ENCODE measurements at regions not wholly inside any gene's neighbourhood (a gene's known extent, or its start where the extent isn't known, plus 50 kb on each side); places are given as distances from the start of the nearest gene placed in this dataset.

DNA sequence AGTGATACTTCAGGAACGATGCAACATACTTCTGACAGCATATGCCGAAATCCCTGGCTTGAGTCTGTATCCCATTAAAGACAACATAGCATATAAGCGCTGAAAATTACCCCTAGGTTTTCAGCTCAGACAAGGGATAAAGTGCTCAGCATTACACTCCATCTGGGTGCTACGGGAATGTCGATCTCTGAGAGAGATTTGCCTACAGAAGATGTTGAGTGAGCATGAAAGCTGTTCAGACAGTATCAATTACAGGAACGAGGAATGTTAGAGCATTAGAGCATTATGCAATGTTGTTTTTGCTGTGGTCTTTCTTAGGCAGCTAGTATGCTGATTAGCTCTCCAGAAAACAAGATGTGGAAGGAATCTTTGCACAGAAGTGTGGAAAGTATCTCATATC, 484.5 kb downstream of the LIG4 start:
- ChIA-PET CTCF (no interaction called here), POLR2A (no interaction called here)
- Histone ChIP-seq H3K27me3 (ENCODE audit: control insufficient read depth, insufficient read depth, low read length) (no peaks in the 10 kb centered on the region), H3K36me3 (ENCODE audit: control insufficient read depth, insufficient read depth, low read length) (no peaks in the 10 kb centered on the region), H3K4me3 (ENCODE audit: low read depth, low read length) (no peak overlapping the region)
- TF ChIP-seq, protein P1, sequence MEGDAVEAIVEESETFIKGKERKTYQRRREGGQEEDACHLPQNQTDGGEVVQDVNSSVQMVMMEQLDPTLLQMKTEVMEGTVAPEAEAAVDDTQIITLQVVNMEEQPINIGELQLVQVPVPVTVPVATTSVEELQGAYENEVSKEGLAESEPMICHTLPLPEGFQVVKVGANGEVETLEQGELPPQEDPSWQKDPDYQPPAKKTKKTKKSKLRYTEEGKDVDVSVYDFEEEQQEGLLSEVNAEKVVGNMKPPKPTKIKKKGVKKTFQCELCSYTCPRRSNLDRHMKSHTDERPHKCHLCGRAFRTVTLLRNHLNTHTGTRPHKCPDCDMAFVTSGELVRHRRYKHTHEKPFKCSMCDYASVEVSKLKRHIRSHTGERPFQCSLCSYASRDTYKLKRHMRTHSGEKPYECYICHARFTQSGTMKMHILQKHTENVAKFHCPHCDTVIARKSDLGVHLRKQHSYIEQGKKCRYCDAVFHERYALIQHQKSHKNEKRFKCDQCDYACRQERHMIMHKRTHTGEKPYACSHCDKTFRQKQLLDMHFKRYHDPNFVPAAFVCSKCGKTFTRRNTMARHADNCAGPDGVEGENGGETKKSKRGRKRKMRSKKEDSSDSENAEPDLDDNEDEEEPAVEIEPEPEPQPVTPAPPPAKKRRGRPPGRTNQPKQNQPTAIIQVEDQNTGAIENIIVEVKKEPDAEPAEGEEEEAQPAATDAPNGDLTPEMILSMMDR (IDR thresholded peaks at IDR 0.05; ENCODE audit: insufficient read depth, low read depth, low read length) = no peak
- DNase-seq (ENCODE audit: low read depth) = peak; percentile 6

- TF ChIP-seq, protein P1 (IDR thresholded peaks at IDR 0.05; ENCODE audit: insufficient read depth, low read depth, low read length) = no peak
- DNase-seq (ENCODE audit: low read depth) = no peak
- Histone ChIP-seq H3K4me3 (ENCODE audit: low read depth, low read length) (no peak overlapping the region), H3K36me3 (ENCODE audit: control insufficient read depth, insufficient read depth, low read length) (no peaks in the 10 kb centered on the region), H3K27me3 (ENCODE audit: control insufficient read depth, insufficient read depth, low read length) (no peaks in the 10 kb centered on the region)
- ChIA-PET POLR2A (no interaction called here), CTCF (no interaction called here)
Measured at GRCh38 chr13:107721125-107721869, 494.0 kb downstream of the LIG4 start.

DNA sequence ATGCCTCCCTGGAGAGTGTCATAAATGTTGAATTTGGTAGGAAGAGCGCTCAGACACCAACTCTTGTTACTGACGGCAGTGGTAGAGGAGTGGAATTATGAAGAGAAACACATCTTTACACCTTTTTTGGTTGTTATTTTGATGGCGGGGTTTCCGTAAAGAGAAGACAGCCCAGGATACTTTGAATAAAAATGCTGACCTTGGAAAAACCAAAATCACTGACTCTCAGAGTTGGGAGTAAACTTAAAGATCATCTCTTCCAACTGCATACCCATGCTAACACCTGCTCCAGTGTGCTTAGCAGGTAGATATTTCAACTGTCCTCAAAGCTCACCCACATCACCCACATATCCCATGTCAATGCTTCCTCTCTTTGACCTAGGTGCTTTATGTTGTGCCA, 498.6 kb downstream of the LIG4 start:
- ChIA-PET CTCF (no interaction called here), POLR2A (no interaction called here)
- DNase-seq (ENCODE audit: low read depth) = no peak
- Histone ChIP-seq H3K36me3 (ENCODE audit: control insufficient read depth, insufficient read depth, low read length) (no peaks in the 10 kb centered on the region), H3K27me3 (ENCODE audit: control insufficient read depth, insufficient read depth, low read length) (no peaks in the 10 kb centered on the region), H3K4me3 (ENCODE audit: low read depth, low read length) (no peak overlapping the region)
- TF ChIP-seq, protein P1 (IDR thresholded peaks at IDR 0.05; ENCODE audit: insufficient read depth, low read depth, low read length) = no peak

- ChIA-PET POLR2A (no interaction called here), CTCF (no interaction called here)
- DNase-seq (ENCODE audit: low read depth) = no peak
- TF ChIP-seq, protein P1 (IDR thresholded peaks at IDR 0.05; ENCODE audit: insufficient read depth, low read depth, low read length) = no peak
- Histone ChIP-seq H3K4me3 (ENCODE audit: low read depth, low read length) (no peak overlapping the region), H3K27me3 (ENCODE audit: control insufficient read depth, insufficient read depth, low read length) (no peaks in the 10 kb centered on the region), H3K36me3 (ENCODE audit: control insufficient read depth, insufficient read depth, low read length) (no peaks in the 10 kb centered on the region)
Measured at GRCh38 chr13:107716241-107716640, 499.1 kb downstream of the LIG4 start.

DNA sequence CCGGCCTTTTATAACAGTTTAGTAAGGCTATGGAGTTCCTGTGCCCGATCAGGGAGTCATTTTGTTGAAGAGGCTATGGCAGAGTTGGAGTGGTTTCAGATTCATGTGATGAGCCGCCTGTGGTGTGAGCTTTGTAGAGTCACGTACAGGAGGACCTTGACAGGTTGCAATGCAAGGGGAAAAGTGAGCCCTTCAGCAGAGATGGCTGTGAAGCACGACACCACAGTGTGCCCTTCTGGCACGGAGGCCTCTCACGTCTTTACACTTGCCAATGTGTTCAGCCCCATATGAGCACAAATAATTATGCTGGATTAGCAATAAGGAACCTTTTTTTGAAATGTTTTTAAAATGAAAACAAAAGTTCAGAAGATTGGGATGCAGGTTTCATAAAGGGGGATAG, 499.8 kb downstream of the LIG4 start:
- Histone ChIP-seq H3K4me3 (ENCODE audit: low read depth, low read length) (no peak overlapping the region), H3K36me3 (ENCODE audit: control insufficient read depth, insufficient read depth, low read length) (no peaks in the 10 kb centered on the region), H3K27me3 (ENCODE audit: control insufficient read depth, insufficient read depth, low read length) (no peaks in the 10 kb centered on the region)
- ChIA-PET POLR2A (no interaction called here), CTCF (no interaction called here)
- TF ChIP-seq, protein P1 (IDR thresholded peaks at IDR 0.05; ENCODE audit: insufficient read depth, low read depth, low read length) = no peak
- no peak for DNase-seq (ENCODE audit: low read depth)

All from BJ (cell line).